NCI-H460 (cell line): ENCODE measurements at regions not wholly inside any gene's neighbourhood (a gene's known extent, or its start where the extent isn't known, plus 50 kb on each side); places are given as distances from the start of the nearest gene placed in this dataset.
"Not testable (repeated sequence)": the region's sequence is repeated elsewhere in the genome, so short reads cannot be mapped to it uniquely, and the experiment has no call there.

Experiments
- DNase-seq: peaks from one replicate; pipeline ENCODE4 v3.0.0-alpha.2; 2016; ENCODE audit warnings: low read depth; ENCODE audit errors: extremely low read depth

DNA sequence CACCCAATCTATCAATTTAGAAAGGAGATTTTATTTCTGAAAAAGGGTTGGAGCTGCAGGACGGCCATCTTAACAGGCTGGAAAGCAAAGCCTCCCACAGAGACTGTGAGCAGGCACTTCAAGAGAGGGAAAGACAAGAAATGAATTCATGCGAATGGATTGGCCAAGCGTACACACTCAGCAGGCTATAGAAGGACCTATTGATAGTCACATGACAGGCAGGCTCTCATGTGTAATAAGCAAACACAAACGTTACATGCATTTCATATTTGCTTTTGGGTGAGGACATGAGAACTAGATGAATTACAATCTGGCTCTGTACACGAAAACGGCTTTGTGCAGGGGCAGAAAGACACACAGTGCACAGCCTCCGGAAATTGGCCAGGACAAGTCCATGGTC is 83.9 kb upstream of the GOLGA6L6 start:
- not testable (repeated sequence) for DNase-seq

- DNase-seq, result not testable (repeated sequence)
Observed at GRCh38 chr15:20624085-20624484, 82.5 kb upstream of the GOLGA6L6 start.

- DNase-seq, result not testable (repeated sequence)
Observed at GRCh38 chr15:20622117-20622516, 80.5 kb upstream of the GOLGA6L6 start.

DNA sequence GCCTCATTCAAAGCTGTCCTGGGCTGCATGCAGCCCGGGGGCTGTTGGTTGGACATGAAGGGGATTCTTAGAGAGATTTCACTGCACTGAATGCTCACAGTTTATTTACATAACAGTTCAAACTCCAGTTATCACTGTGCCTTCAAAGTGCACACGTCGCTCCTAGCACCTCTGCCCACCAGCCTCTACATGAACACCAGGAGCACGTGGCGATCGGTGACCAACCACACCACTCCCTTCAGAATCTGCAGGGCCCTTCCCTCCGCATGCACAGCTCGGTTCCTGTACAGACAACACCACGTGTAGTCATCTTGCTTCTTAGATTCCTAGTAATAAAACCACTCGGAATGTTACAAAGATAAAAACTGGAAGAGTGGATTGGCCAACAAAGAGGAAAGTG is 72.9 kb upstream of the GOLGA6L6 start:
- DNase-seq, result not testable (repeated sequence)

GRCh38 chr15:20612796-20613195 is 71.2 kb upstream of the GOLGA6L6 start:
- not testable (repeated sequence) for DNase-seq

DNA sequence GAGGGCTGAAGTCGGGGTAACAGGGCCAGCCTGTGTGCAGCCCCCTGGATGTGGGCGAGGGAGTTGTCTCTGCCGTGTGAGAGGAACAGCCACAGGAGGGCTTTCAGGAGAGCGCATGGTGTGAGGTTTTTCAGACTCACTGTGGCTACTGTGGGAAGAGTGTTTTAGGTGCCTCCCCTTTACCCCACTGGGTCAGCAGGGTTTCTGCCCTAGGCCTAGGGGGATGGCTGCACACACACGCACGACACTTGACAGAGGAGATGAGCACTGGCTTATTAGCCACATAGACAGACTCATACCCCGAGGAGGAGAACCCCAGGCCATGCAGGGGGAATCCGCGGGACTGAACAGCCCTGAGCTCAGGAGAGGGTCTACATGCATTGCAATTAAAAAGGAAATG is 70.8 kb upstream of the GOLGA6L6 start:
- not testable (repeated sequence) for DNase-seq

DNA sequence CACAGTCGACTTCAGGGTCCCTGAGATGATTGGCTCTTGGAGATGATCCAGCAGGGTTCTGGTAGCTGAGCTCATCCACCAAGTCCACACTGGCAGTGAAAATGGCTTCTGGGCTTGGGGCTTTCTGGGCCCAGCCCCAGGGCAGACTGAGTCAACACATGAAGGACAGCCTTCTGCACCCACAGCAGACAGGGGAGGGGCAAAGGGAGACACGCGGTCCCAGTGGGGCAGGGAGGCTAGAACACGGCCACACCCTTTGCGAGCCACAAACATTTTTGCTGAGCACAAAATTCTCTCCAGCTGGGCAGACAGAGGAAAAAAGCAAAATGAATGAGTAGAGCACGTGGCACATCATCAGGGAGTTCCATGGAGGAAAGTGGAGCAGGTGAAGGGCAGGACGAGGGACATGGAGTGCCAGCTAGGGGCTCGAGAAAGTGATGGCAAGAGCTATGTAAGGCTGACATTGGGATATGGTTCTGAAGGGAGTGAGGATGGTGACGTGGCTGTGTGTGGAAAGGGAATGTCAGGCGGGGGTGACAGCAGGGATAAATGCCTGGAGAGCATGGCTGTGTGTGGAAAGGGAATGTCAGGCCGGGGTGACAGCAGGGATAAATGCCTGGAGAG is 70.2 kb upstream of the GOLGA6L6 start:
- not testable (repeated sequence) for DNase-seq

DNA sequence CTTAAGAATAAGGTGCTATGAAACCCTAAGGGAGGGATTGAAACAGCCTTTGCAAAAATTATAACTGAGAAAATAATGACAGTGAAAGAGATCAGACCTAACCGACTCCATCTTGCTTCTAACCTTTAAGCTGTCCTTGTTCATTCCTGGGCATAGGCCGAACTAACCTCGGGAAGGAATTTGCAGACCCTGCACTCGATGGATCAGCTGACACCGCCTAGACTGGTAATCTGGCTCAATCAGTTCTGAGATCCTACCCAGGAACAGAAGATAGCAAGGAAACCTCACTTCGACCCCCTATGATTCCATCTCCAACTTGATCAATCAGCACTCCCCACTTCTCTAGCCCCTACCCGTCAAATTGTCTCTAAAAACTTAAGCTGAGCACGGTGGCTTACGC is 66.6 kb upstream of the GOLGA6L6 start:
- DNase-seq, result not testable (repeated sequence)

GRCh38 chr15:20597245-20597644 is 55.6 kb upstream of the GOLGA6L6 start:
- DNase-seq, result not testable (repeated sequence)

- DNase-seq, result not testable (repeated sequence)
Observed at GRCh38 chr15:20594219-20594618, 52.6 kb upstream of the GOLGA6L6 start.

DNA sequence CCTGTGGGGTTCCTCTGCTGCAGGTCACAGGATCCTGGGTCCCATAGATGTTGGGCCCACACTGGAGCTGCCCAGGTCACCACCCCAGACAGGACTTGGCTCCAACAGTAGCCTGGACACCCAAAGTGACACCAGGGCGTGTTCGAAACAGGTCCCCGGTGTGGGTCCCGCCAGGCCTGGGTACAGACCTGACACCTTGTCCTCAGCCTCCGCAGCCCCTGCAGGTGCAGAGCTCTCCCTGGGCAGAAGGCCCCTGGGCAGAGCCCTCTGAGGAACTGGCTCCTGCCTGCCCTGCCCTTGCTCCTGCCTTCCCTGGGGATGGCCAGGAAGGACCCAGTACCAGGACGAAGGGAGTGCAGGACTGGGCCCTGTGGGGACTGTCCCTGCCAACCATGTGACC is 50.3 kb upstream of the GOLGA6L6 start:
- DNase-seq, result not testable (repeated sequence)
